CD4-positive, alpha-beta T cell (primary cell): ENCODE measurements at regions not wholly inside any gene's neighbourhood (a gene's known extent, or its start where the extent isn't known, plus 50 kb on each side); places are given as distances from the start of the nearest gene placed in this dataset.
"Not testable (repeated sequence)": the region's sequence is repeated elsewhere in the genome, so short reads cannot be mapped to it uniquely, and the experiment has no call there.

ENCODE experiments used
- ATAC-seq: fragments of 200-7000 bp; cut with Tn5 transposase; one replicate; pipeline ENCODE4 v1.10.0; 2022; ENCODE audit warnings: mild to moderate bottlenecking; ENCODE audit not compliant: poor library complexity
- CTCF ChIA-PET: fragments of 350-600 bp; sonication (Branson Sonifier 250); formaldehyde crosslinking; loops from one replicate; lab custom pipeline; 2021; ENCODE audit warnings: antibody characterized with exemption, inconsistent platforms; lab: Charles Lee
- POLR2A ChIA-PET: fragments of 350-600 bp; sonication (Branson Sonifier 250); formaldehyde crosslinking; loops from one replicate; lab custom pipeline; 2021; ENCODE audit warnings: antibody characterized with exemption, inconsistent platforms; lab: Charles Lee
- DNase-seq, 14 experiments: peaks; one replicate each; pipeline ENCODE4 v3.0.0-alpha.2; 2013 to 2020; ENCODE audit warnings: mixed read lengths in 2 of 14
- H3K27ac ChIP-seq, 2 donors: one replicate each; pipeline versions ENCODE4 v1.5.1 to v1.7.0; 2013; ENCODE audit warnings: low read length in 2 of 2, low read depth in 1 of 2, mild to moderate bottlenecking in 1 of 2
- H3K27me3 ChIP-seq, 2 experiments: 1 replicate in 1 of 2; 2 replicates in 1 of 2; pipeline versions ENCODE4 v1.6.1 to v1.7.0; 2013; ENCODE audit warnings: low read length in 2 of 2, control low read depth in 1 of 2, mild to moderate bottlenecking in 1 of 2, moderate library complexity in 1 of 2; ENCODE audit not compliant: insufficient read depth in 2 of 2, control insufficient read depth in 1 of 2
- H3K36me3 ChIP-seq: one replicate; pipeline ENCODE4 v1.6.1; 2013; ENCODE audit warnings: low read length, control low read depth; ENCODE audit not compliant: insufficient read depth
- H3K4me1 ChIP-seq: one replicate; pipeline ENCODE4 v1.6.1; 2013; ENCODE audit warnings: low read length, control low read depth; ENCODE audit not compliant: insufficient read depth
- H3K4me3 ChIP-seq: one replicate; pipeline ENCODE4 v1.5.1; 2013; ENCODE audit warnings: mild to moderate bottlenecking, low read length, moderate library complexity
- H3K9me3 ChIP-seq, 2 experiments: 1 replicate in 1 of 2; 2 replicates in 1 of 2; pipeline versions ENCODE4 v1.6.1 to v1.7.0; 2013; ENCODE audit warnings: low read length in 2 of 2, mild to moderate bottlenecking in 2 of 2, control low read depth in 1 of 2, moderate library complexity in 1 of 2; ENCODE audit not compliant: control insufficient read depth in 1 of 2, insufficient read depth in 1 of 2
- H3K27ac Mint-ChIP-seq: one replicate; pipeline ENCODE4 v1.8.0; 2020; ENCODE audit warnings: mixed read lengths
- H3K27me3 Mint-ChIP-seq: one replicate; pipeline ENCODE4 v1.8.0; 2021; ENCODE audit warnings: mixed read lengths
- H3K36me3 Mint-ChIP-seq: one replicate; pipeline ENCODE4 v1.8.0; 2021; ENCODE audit warnings: low read depth, mixed read lengths
- H3K4me1 Mint-ChIP-seq: one replicate; pipeline ENCODE4 v1.8.0; 2021; ENCODE audit warnings: low read depth, mixed read lengths
- H3K4me3 Mint-ChIP-seq: one replicate; pipeline ENCODE4 v1.8.0; 2020; ENCODE audit warnings: mild to moderate bottlenecking, mixed read lengths
- H3K9me3 Mint-ChIP-seq: one replicate; pipeline ENCODE4 v1.8.0; 2020; ENCODE audit warnings: mixed read lengths
- intact Hi-C, 2 experiments: fragments of 100-400 bp; cut with DNase I in 1 of 2; cut with micrococcal nuclease in 1 of 2; formaldehyde crosslinking; loops; one replicate each; pipeline versions ENCODE4 v1.15.1 to v1.9.0; 2023 to 2025; cut with DNase I, micrococcal nuclease
- TF ChIP-seq, protein P1 (sequence below): fragments of 200-600 bp; IDR thresholded peaks from one replicate; pipeline ENCODE4 v1.8.0; 2022; ENCODE audit warnings: antibody characterized with exemption, mild to moderate bottlenecking

DNA sequence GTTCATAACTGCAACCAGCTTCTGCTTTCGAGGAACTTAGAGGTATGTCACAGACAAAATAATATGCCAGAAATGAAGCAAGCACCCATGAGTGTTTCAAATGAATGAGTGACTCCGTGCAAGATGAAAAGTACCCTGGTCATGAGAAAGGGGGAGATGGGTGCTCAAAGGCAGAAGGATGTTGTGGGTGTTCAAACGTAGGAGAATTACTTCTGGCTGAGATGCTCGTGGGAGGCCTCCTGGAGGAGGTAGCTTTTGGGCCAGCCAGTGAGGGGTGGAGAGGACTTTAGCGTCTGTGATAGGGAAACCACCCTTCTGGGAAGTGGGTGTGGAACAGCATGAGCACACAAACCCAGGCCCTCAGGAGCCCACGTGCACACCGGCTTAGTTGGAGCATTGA is 113.8 kb downstream of the SYF2 start:
- Histone ChIP-seq H3K36me3 (no peaks in the 10 kb centered on the region), H3K9me3 (no peaks in the 10 kb centered on the region), H3K4me3 (no peak overlapping the region), H3K27me3 (peaks cover 0 to 2% of the 10 kb centered on the region in 2 experiments), H3K27ac (no peak overlapping the region), H3K4me1 (peaks cover 9% of the 10 kb centered on the region)
- H3K36me3 Mint-ChIP-seq, result no peaks in the 10 kb centered on the region
- TF ChIP-seq, protein P1, sequence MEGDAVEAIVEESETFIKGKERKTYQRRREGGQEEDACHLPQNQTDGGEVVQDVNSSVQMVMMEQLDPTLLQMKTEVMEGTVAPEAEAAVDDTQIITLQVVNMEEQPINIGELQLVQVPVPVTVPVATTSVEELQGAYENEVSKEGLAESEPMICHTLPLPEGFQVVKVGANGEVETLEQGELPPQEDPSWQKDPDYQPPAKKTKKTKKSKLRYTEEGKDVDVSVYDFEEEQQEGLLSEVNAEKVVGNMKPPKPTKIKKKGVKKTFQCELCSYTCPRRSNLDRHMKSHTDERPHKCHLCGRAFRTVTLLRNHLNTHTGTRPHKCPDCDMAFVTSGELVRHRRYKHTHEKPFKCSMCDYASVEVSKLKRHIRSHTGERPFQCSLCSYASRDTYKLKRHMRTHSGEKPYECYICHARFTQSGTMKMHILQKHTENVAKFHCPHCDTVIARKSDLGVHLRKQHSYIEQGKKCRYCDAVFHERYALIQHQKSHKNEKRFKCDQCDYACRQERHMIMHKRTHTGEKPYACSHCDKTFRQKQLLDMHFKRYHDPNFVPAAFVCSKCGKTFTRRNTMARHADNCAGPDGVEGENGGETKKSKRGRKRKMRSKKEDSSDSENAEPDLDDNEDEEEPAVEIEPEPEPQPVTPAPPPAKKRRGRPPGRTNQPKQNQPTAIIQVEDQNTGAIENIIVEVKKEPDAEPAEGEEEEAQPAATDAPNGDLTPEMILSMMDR, result no peak
- intact Hi-C loops, result no loop called here
- no peak for ATAC-seq
- POLR2A ChIA-PET, result no interaction called here
- CTCF ChIA-PET, result no interaction called here
- no peak overlapping the region for H3K4me3 Mint-ChIP-seq
- no peaks in the 10 kb centered on the region for H3K27me3 Mint-ChIP-seq
- H3K4me1 Mint-ChIP-seq, result peaks cover 23% of the 10 kb centered on the region
- no peaks in the 10 kb centered on the region for H3K9me3 Mint-ChIP-seq
- peak overlapping the region; percentile 0 for H3K27ac Mint-ChIP-seq
- no peak for DNase-seq

DNA sequence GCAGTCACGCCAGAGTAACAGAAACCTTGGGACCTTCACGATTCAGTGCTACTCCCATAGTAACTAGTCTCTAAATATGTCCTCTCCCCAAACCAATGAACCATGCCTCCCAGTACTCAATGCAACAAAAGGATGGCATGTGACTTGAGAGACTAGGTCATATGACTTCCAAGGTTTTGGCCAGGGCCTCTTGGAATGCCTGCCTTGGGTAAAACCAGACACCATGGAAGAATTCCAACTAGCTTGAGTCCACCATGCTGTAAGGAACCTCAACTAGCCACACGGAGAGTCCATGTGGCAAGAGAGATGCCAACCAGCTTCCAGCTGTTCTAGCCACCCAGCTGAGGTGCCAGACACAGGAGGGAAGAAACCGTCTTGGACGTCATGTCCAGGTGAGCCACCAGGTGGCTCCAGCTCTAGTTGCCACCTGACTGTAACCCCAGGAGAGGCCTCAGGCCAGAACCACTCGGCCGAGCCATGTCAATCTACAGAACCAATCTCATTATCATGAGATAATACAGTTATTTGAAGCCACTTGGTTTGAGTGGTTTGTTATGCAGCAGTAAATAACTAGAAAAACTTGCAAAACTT is 115.0 kb downstream of the SYF2 start:
- ATAC-seq (no peak), DNase-seq (peak in 4 of 14 experiments; percentile 11 to 38 (median 24))
- Mint-ChIP-seq H3K4me1 (peaks cover 23% of the 10 kb centered on the region), H3K9me3 (no peaks in the 10 kb centered on the region), H3K4me3 (no peak overlapping the region), H3K27me3 (no peaks in the 10 kb centered on the region), H3K36me3 (no peaks in the 10 kb centered on the region), H3K27ac (no peak overlapping the region)
- intact Hi-C loops, result no loop called here
- no peaks in the 10 kb centered on the region for H3K36me3 ChIP-seq
- H3K27me3 ChIP-seq, result peaks cover 0 to 2% of the 10 kb centered on the region in 2 experiments
- no peak overlapping the region for H3K27ac ChIP-seq
- ChIA-PET POLR2A (no interaction called here), CTCF (no interaction called here)
- TF ChIP-seq, protein P1, result no peak
- peaks cover 9% of the 10 kb centered on the region for H3K4me1 ChIP-seq
- H3K4me3 ChIP-seq, result no peak overlapping the region
- no peaks in the 10 kb centered on the region for H3K9me3 ChIP-seq

- Mint-ChIP-seq H3K27ac (no peak overlapping the region), H3K4me1 (peaks cover 23% of the 10 kb centered on the region), H3K36me3 (no peaks in the 10 kb centered on the region), H3K27me3 (no peaks in the 10 kb centered on the region), H3K9me3 (no peaks in the 10 kb centered on the region), H3K4me3 (no peak overlapping the region)
- TF ChIP-seq, protein P1, result no peak
- POLR2A ChIA-PET, result no interaction called here
- Histone ChIP-seq H3K9me3 (no peaks in the 10 kb centered on the region), H3K4me3 (no peak overlapping the region), H3K36me3 (no peaks in the 10 kb centered on the region), H3K4me1 (peaks cover 9% of the 10 kb centered on the region), H3K27me3 (peaks cover 0 to 2% of the 10 kb centered on the region in 2 experiments), H3K27ac (no peak overlapping the region)
- ATAC-seq, result no peak
- no peak for DNase-seq
- intact Hi-C loops, result no loop called here
- CTCF ChIA-PET, result no interaction called here
These were observed 115.5 kb downstream of the SYF2 start for GRCh38 chr1:25116832-25117231.

DNA sequence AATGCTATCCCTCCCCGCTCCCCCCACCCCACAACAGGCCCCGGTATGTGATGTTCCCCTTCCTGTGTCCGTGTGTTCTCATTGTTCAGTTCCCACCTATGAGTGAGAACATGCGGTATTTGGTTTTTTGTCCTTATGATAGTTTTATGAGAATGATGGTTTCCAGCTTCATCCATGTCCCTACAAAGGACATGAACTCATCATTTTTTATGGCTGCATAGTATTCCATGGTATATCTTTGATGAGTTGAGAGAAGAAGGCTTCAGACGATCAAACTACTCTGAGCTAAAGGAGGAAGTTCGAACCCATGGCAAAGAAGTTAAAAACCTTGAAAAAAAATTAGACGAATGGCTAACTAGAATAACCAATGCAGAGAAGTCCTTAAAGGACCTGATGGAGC is 116.2 kb downstream of the SYF2 start:
- H3K27me3 Mint-ChIP-seq, H3K4me3 ChIP-seq, H3K27ac ChIP-seq, CTCF ChIA-PET, H3K36me3 ChIP-seq, H3K9me3 ChIP-seq, ATAC-seq, H3K27me3 ChIP-seq, intact Hi-C loops, H3K4me3 Mint-ChIP-seq, H3K4me1 ChIP-seq, DNase-seq, H3K9me3 Mint-ChIP-seq, H3K36me3 Mint-ChIP-seq, H3K27ac Mint-ChIP-seq, POLR2A ChIA-PET: not testable (repeated sequence)
- H3K4me1 Mint-ChIP-seq, result peaks cover 23% of the 10 kb centered on the region
